ENCODE measurements at regions not wholly inside any gene's neighbourhood (a gene's known extent, or its start where the extent isn't known, plus 50 kb on each side); places are given as distances from the start of the nearest gene placed in this dataset.

DNA sequence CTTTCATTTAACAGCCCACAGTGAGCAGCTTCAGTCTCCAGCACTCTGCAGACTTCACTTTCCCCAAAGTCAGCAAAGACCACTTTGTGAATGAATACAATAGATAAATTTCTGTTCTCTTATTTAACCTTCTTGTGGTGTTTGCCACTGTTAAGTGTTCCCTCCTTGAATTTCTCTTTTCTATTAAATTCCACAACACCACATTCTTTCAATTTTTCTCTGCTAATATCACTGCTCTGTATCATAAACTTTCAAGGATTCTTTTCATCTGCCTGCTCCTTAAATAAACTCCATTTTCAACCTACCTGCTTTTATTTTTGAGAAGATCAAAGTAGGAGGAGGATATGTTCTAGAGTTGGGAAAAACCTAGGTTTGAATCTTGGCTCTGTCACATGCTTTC, 739.5 kb upstream of the GRAMD2B start:
- TF ChIP-seq POLR2A (IDR thresholded peaks at IDR 0.05; ENCODE audit: low read depth) = no peak
- TF ChIP-seq, protein P1, sequence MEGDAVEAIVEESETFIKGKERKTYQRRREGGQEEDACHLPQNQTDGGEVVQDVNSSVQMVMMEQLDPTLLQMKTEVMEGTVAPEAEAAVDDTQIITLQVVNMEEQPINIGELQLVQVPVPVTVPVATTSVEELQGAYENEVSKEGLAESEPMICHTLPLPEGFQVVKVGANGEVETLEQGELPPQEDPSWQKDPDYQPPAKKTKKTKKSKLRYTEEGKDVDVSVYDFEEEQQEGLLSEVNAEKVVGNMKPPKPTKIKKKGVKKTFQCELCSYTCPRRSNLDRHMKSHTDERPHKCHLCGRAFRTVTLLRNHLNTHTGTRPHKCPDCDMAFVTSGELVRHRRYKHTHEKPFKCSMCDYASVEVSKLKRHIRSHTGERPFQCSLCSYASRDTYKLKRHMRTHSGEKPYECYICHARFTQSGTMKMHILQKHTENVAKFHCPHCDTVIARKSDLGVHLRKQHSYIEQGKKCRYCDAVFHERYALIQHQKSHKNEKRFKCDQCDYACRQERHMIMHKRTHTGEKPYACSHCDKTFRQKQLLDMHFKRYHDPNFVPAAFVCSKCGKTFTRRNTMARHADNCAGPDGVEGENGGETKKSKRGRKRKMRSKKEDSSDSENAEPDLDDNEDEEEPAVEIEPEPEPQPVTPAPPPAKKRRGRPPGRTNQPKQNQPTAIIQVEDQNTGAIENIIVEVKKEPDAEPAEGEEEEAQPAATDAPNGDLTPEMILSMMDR (IDR thresholded peaks at IDR 0.05) = no peak

Data from esophagus muscularis mucosa (tissue), 3 donors.